Esophagus muscularis mucosa (tissue), 4 donors: ENCODE measurements at regions not wholly inside any gene's neighbourhood (a gene's known extent, or its start where the extent isn't known, plus 50 kb on each side); places are given as distances from the start of the nearest gene placed in this dataset.

Experiments
- DNase-seq: peaks from one replicate; pipeline ENCODE4 v3.0.0-alpha.2; 2017; ENCODE audit errors: extremely low spot score
- H3K27ac ChIP-seq, 4 donors: fragments of 200-600 bp; sonication (generic); replicated peaks in 1 of 4; 1 replicate in 3 of 4; 2 replicates in 1 of 4; pipeline ENCODE4 v1.5.1; 2016 to 2019; ENCODE audit warnings: mild to moderate bottlenecking in 1 of 4
- H3K27me3 ChIP-seq, 4 donors: fragments of 200-600 bp; sonication (generic); one replicate each; pipeline versions ENCODE4 v1.5.1 to v1.6.0; 2016 to 2019
- H3K36me3 ChIP-seq, 4 donors: fragments of 200-600 bp; sonication (generic); one replicate each; pipeline ENCODE4 v1.5.1; 2016 to 2019
- H3K4me1 ChIP-seq, 4 donors: fragments of 200-600 bp; sonication (generic); one replicate each; pipeline ENCODE4 v1.5.1; 2016 to 2019
- H3K4me3 ChIP-seq, 4 donors: fragments of 200-600 bp; sonication (generic); 1 replicate in 2 of 4; 2 replicates in 2 of 4; pipeline ENCODE4 v1.5.1; 2016 to 2019; ENCODE audit warnings: mild to moderate bottlenecking in 4 of 4, moderate library complexity in 1 of 4
- H3K9me3 ChIP-seq, 4 donors: fragments of 200-600 bp; sonication (generic); 1 replicate in 3 of 4; 2 replicates in 1 of 4; pipeline ENCODE4 v1.5.1; 2016 to 2019
- CTCF ChIP-seq, 3 experiments: fragments of 200-600 bp in 2 of 3; fragments of 450-650 bp in 1 of 3; sonication (generic) in 2 of 3; IDR thresholded peaks; one replicate each; pipeline ENCODE4 v1.5.1; 2017 to 2019; ENCODE audit warnings: antibody characterized with exemption in 3 of 3, mild to moderate bottlenecking in 2 of 3, moderate library complexity in 1 of 3
- EP300 ChIP-seq: sonication (generic); formaldehyde crosslinking; IDR thresholded peaks from one replicate; pipeline ENCODE4 v1.6.1; 2017; ENCODE audit warnings: antibody characterized with exemption
- POLR2A ChIP-seq: fragments of 450-650 bp; IDR thresholded peaks from one replicate; pipeline ENCODE4 v1.6.1; 2017; ENCODE audit warnings: antibody characterized with exemption, moderate library complexity, mild to moderate bottlenecking, low read depth
- POLR2AphosphoS5 ChIP-seq, 2 donors: sonication (generic); formaldehyde crosslinking; IDR thresholded peaks; one replicate each; pipeline ENCODE4 v1.6.1; 2017; ENCODE audit warnings: antibody characterized with exemption in 2 of 2
- WGBS: methylation state at CpG from one replicate; pipeline ENCODE4 v1.1.5; 2018; 5-methylcytosine and 5-hydroxymethylcytosine counted together
- intact Hi-C: fragments of 100-400 bp; cut with DNase I; formaldehyde crosslinking; loops from one replicate; pipeline ENCODE4 v1.15.1; 2023

GRCh38 chr3:30161375-30161774 is 445.0 kb upstream of the TGFBR2 start:
- no peaks in the 10 kb centered on the region for H3K9me3 ChIP-seq
- H3K27ac ChIP-seq, result peak overlapping the region in 3 of 4 donors; percentile 12 to 58 (median 28)
- H3K4me3 ChIP-seq, result peak overlapping the region in 3 of 4 donors; percentile 9 to 21 (median 10)
- 27% methylated on average over 6 of the region's 6 CpGs for WGBS
- peaks cover 9 to 25% (median 16%) of the 10 kb centered on the region in 4 donors for H3K4me1 ChIP-seq
- TF ChIP-seq CTCF (IDR thresholded peaks at IDR 0.05) (no peak), EP300 (no peak), POLR2AphosphoS5 (IDR thresholded peaks at IDR 0.05) (peak; percentile 41 to 50), POLR2A (no peak)
- no peaks in the 10 kb centered on the region for H3K36me3 ChIP-seq
- no peak for DNase-seq
- intact Hi-C loops, result no loop called here
- no peaks in the 10 kb centered on the region for H3K27me3 ChIP-seq

GRCh38 chr3:30162579-30162978 is 443.8 kb upstream of the TGFBR2 start:
- TF ChIP-seq POLR2AphosphoS5 (IDR thresholded peaks at IDR 0.05) (no peak), POLR2A (no peak), EP300 (no peak), CTCF (IDR thresholded peaks at IDR 0.05) (no peak)
- WGBS, result 83% methylated on average over 3 of the region's 3 CpGs
- no peak overlapping the region for H3K27ac ChIP-seq
- intact Hi-C loops, result no loop called here
- H3K4me1 ChIP-seq, result peaks cover 9 to 15% (median 11%) of the 10 kb centered on the region in 4 donors
- no peaks in the 10 kb centered on the region for H3K36me3 ChIP-seq
- H3K4me3 ChIP-seq, result no peak overlapping the region
- H3K9me3 ChIP-seq, result no peaks in the 10 kb centered on the region
- no peaks in the 10 kb centered on the region for H3K27me3 ChIP-seq
- DNase-seq, result no peak

- WGBS, result 89% methylated on average over 4 of the region's 4 CpGs
Observed at GRCh38 chr3:30166535-30166934, 439.9 kb upstream of the TGFBR2 start.

GRCh38 chr3:30167541-30168011 is 438.8 kb upstream of the TGFBR2 start:
- H3K27me3 ChIP-seq, result no peaks in the 10 kb centered on the region
- WGBS, result 57% methylated on average over 3 of the region's 3 CpGs
- no peaks in the 10 kb centered on the region for H3K36me3 ChIP-seq
- no peak for DNase-seq
- H3K4me3 ChIP-seq, result no peak overlapping the region
- H3K4me1 ChIP-seq, result peaks cover 0 to 4% (median 0%) of the 10 kb centered on the region in 4 donors
- H3K27ac ChIP-seq, result no peak overlapping the region
- H3K9me3 ChIP-seq, result no peaks in the 10 kb centered on the region
- TF ChIP-seq EP300, result no peak
- TF ChIP-seq POLR2AphosphoS5 (IDR thresholded peaks at IDR 0.05), result no peak
- TF ChIP-seq CTCF (IDR thresholded peaks at IDR 0.05), result no peak
- intact Hi-C loops, result no loop called here

More at GRCh38 chr3:30166535-30166934, 439.9 kb upstream of the TGFBR2 start:
- peaks cover 3 to 8% (median 5%) of the 10 kb centered on the region in 4 donors for H3K4me1 ChIP-seq
- H3K9me3 ChIP-seq, result no peaks in the 10 kb centered on the region
- no peaks in the 10 kb centered on the region for H3K27me3 ChIP-seq
- no peaks in the 10 kb centered on the region for H3K36me3 ChIP-seq
- DNase-seq, result no peak
- no peak overlapping the region for H3K4me3 ChIP-seq
- no peak overlapping the region for H3K27ac ChIP-seq
- intact Hi-C loops, result no loop called here
- TF ChIP-seq CTCF (IDR thresholded peaks at IDR 0.05), result no peak
- no peak for TF ChIP-seq POLR2A

- TF ChIP-seq POLR2AphosphoS5 (IDR thresholded peaks at IDR 0.05) (no peak), EP300 (no peak), CTCF (IDR thresholded peaks at IDR 0.05) (no peak), POLR2A (no peak)
- no peaks in the 10 kb centered on the region for H3K9me3 ChIP-seq
- H3K36me3 ChIP-seq, result no peaks in the 10 kb centered on the region
- H3K27me3 ChIP-seq, result no peaks in the 10 kb centered on the region
- DNase-seq, result no peak
- peaks cover 0 to 4% (median 0%) of the 10 kb centered on the region in 4 donors for H3K4me1 ChIP-seq
- intact Hi-C loops, result no loop called here
- no peak overlapping the region for H3K27ac ChIP-seq
- no peak overlapping the region for H3K4me3 ChIP-seq
Observed at GRCh38 chr3:30169487-30169886, 436.9 kb upstream of the TGFBR2 start.
